DND-41 (cell line): ENCODE measurements at regions not wholly inside any gene's neighbourhood (a gene's known extent, or its start where the extent isn't known, plus 50 kb on each side); places are given as distances from the start of the nearest gene placed in this dataset.

ENCODE experiments used
- ATAC-seq: fragments of 200-7000 bp; cut with Tn5 transposase; 3 replicates; pipeline ENCODE4 v1.9.1; 2021; ENCODE audit warnings: low read depth; ENCODE audit not compliant: insufficient read depth
- DNase-seq: peaks from one replicate; pipeline ENCODE4 v3.0.0-alpha.2; 2020
- H2AFZ ChIP-seq: 2 replicates; pipeline ENCODE4 v1.6.0; 2012; ENCODE audit warnings: low read depth, low read length
- H3K27ac ChIP-seq: 2 replicates; pipeline ENCODE4 v1.5.1; 2012; ENCODE audit warnings: low read length, inconsistent platforms
- H3K27me3 ChIP-seq: fragments of 200-600 bp; sonication (generic); 2 replicates; pipeline ENCODE4 v1.6.0; 2012; ENCODE audit warnings: low read length, mild to moderate bottlenecking, inconsistent platforms; ENCODE audit not compliant: insufficient read depth, poor library complexity
- H3K36me3 ChIP-seq: 2 replicates; pipeline ENCODE4 v1.5.1; 2012; ENCODE audit warnings: low read length, inconsistent platforms; ENCODE audit not compliant: insufficient read depth
- H3K4me1 ChIP-seq: 2 replicates; pipeline ENCODE4 v1.5.1; 2012; ENCODE audit warnings: mild to moderate bottlenecking, low read length; ENCODE audit not compliant: insufficient read depth
- H3K4me2 ChIP-seq: 2 replicates; pipeline ENCODE4 v1.6.0; 2012; ENCODE audit warnings: mild to moderate bottlenecking, moderate library complexity, low read length, inconsistent platforms; ENCODE audit not compliant: insufficient read depth
- H3K4me3 ChIP-seq, 2 experiments: fragments of 200-600 bp in 1 of 2; shearing (Covaris generic) in 1 of 2; 2 replicates each; pipeline ENCODE4 v1.5.1; 2012 to 2016; ENCODE audit warnings: inconsistent platforms in 2 of 2, low read length in 2 of 2, mild to moderate bottlenecking in 2 of 2, low read depth in 1 of 2, moderate library complexity in 1 of 2
- H3K79me2 ChIP-seq: 2 replicates; pipeline ENCODE4 v1.6.0; 2012; ENCODE audit warnings: low read length, inconsistent platforms; ENCODE audit not compliant: insufficient read depth
- H3K9ac ChIP-seq: 2 replicates; pipeline ENCODE4 v1.6.0; 2012; ENCODE audit warnings: low read depth, mild to moderate bottlenecking, inconsistent platforms, low read length, moderate library complexity
- H3K9me3 ChIP-seq: 2 replicates; pipeline ENCODE4 v1.5.1; 2012; ENCODE audit warnings: low read length, moderate library complexity, mild to moderate bottlenecking, inconsistent platforms; ENCODE audit not compliant: insufficient read depth, severe bottlenecking
- H4K20me1 ChIP-seq: 2 replicates; pipeline ENCODE4 v1.6.0; 2012; ENCODE audit warnings: low read length; ENCODE audit not compliant: insufficient read depth
- EZH2 ChIP-seq: IDR thresholded peaks from 3 replicates; pipeline ENCODE4 v1.6.1; 2012; ENCODE audit warnings: borderline replicate concordance, low read depth, mild to moderate bottlenecking, moderate library complexity, low read length, inconsistent platforms; ENCODE audit not compliant: severe bottlenecking
- TF ChIP-seq, protein P1 (sequence below): IDR thresholded peaks from 2 replicates; pipeline ENCODE4 v1.5.1; 2012; ENCODE audit warnings: borderline replicate concordance, low read length, moderate library complexity, mild to moderate bottlenecking; ENCODE audit not compliant: poor library complexity, severe bottlenecking; ENCODE audit errors: extremely low read depth

DNA sequence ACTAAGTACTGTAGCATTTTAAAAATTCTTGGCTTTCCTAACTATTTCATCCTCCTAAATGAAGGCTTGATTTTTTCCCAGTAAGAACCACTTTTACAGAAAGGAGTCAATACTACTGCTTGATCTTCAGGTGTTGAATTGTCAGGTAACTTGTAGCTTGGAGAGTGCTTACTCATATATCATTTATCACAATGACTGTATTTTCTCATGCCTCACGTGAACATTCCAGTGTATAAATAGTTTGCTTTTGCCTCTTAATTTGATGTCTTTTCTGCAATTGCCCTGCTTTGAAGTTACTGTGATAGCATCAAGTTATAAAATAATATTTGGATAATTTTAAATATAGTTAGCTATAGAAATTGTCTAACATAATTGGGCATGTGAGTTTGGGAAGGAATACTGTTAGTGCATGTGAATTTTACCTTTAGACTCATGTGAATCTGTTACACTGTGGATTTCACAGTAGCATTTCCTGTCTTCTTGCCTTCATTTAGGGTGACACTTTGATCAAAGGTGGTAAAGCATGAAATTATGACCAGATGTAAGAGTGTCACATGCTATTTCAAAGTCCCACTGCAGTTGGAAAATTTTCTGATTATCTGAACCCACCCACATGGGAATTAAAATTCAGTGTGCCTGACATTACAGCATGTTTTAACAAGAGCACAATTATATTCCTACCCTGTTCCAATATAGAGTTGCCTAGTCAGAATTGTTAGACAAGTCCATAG, 962.8 kb downstream of the DNAJB9 start:
- no peaks in the 10 kb centered on the region for H3K79me2 ChIP-seq
- H3K9me3 ChIP-seq: no peaks in the 10 kb centered on the region
- H3K4me3 ChIP-seq: no peak overlapping the region
- DNase-seq: no peak
- no peaks in the 10 kb centered on the region for H3K36me3 ChIP-seq
- H4K20me1 ChIP-seq: no peaks in the 10 kb centered on the region
- H3K9ac ChIP-seq: peak overlapping the region; percentile 16; the same call in 1 of the 2 replicates
- TF ChIP-seq EZH2: no peak
- TF ChIP-seq, protein P1, sequence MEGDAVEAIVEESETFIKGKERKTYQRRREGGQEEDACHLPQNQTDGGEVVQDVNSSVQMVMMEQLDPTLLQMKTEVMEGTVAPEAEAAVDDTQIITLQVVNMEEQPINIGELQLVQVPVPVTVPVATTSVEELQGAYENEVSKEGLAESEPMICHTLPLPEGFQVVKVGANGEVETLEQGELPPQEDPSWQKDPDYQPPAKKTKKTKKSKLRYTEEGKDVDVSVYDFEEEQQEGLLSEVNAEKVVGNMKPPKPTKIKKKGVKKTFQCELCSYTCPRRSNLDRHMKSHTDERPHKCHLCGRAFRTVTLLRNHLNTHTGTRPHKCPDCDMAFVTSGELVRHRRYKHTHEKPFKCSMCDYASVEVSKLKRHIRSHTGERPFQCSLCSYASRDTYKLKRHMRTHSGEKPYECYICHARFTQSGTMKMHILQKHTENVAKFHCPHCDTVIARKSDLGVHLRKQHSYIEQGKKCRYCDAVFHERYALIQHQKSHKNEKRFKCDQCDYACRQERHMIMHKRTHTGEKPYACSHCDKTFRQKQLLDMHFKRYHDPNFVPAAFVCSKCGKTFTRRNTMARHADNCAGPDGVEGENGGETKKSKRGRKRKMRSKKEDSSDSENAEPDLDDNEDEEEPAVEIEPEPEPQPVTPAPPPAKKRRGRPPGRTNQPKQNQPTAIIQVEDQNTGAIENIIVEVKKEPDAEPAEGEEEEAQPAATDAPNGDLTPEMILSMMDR: no peak
- H3K27ac ChIP-seq: peak overlapping the region; percentile 72
- peak overlapping the region; percentile 12; the same call in 1 of the 2 replicates for H2AFZ ChIP-seq
- H3K27me3 ChIP-seq: no peaks in the 10 kb centered on the region
- no peak overlapping the region for H3K4me2 ChIP-seq
- ATAC-seq: peak; percentile 92
- H3K4me1 ChIP-seq: peaks cover 24% of the 10 kb centered on the region

DNA sequence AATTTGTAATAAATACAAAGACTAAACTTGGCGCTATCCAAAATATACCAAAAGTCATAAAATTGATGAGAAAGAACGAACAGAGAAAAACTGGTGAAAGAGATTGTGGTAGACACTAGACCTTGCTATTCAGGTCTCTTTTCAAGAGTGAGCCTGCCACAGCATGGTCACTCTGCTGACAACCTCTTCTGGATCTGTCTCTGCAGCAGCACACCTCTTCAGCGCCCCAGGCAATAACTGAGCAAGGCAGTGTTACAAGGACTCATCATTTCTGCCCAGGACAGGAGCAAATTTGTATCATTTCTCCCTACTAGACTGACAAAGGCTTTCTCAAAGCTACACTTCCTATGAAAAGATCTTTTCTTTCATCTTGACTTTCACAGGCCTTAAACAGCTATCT, 976.0 kb downstream of the DNAJB9 start:
- Histone ChIP-seq H2AFZ (peak overlapping the region; percentile 9; the same call in 1 of the 2 replicates), H3K4me2 (no peak overlapping the region), H3K9ac (no peak overlapping the region), H3K27ac (no peak overlapping the region), H3K27me3 (no peaks in the 10 kb centered on the region), H3K4me3 (no peak overlapping the region), H4K20me1 (no peaks in the 10 kb centered on the region), H3K36me3 (no peaks in the 10 kb centered on the region), H3K4me1 (no peaks in the 10 kb centered on the region), H3K79me2 (no peaks in the 10 kb centered on the region), H3K9me3 (no peaks in the 10 kb centered on the region)
- DNase-seq: no peak
- no peak for ATAC-seq
- TF ChIP-seq EZH2: no peak
- TF ChIP-seq, protein P1: no peak

DNA sequence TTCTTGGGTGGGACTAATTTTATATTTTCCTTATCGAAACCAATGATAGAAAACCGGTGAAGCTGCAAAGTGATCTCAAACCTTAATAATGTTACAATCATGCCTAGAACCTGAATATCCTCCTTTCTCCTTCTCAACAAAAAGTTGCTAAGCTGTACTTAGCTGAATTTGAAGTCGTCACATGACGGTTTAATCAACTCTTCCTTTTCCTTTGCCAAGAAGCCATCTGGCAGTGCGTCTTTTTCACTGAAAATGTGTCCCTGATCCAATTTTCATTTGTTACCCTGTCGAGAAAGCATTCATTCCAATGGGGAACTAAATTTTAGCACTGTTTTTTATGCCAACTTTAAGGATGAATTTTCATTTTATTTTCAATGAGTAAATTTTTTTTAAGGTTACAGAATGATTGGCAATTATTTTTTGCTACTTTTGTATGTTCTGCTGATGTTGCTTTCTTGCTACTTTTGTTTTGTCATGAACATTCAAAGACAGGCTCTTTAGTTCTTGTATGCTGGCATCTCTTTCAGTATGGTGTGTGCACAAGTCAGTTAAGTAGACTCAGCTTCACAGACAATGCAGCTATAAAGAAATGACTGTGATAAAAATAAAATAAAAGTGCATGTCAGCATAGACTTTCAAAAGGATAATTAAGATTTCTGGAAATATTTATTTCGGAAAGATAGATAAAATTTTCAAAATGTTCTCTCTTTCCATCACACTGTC, 980.0 kb downstream of the DNAJB9 start:
- TF ChIP-seq, protein P1: no peak
- no peak for TF ChIP-seq EZH2
- no peak for ATAC-seq

More for the DNA sequence above, 980.0 kb downstream of the DNAJB9 start:
- H3K27me3 ChIP-seq: no peaks in the 10 kb centered on the region
- H4K20me1 ChIP-seq: no peaks in the 10 kb centered on the region
- H3K27ac ChIP-seq: no peak overlapping the region
- H2AFZ ChIP-seq: no peak overlapping the region
- H3K4me1 ChIP-seq: no peaks in the 10 kb centered on the region
- H3K9me3 ChIP-seq: peaks cover 3% of the 10 kb centered on the region
- no peak overlapping the region for H3K4me2 ChIP-seq
- no peak for DNase-seq
- H3K36me3 ChIP-seq: no peaks in the 10 kb centered on the region
- H3K79me2 ChIP-seq: no peaks in the 10 kb centered on the region
- H3K4me3 ChIP-seq: no peak overlapping the region
- H3K9ac ChIP-seq: no peak overlapping the region
